OCI-LY3 (cell line): ENCODE measurements at regions not wholly inside any gene's neighbourhood (a gene's known extent, or its start where the extent isn't known, plus 50 kb on each side); places are given as distances from the start of the nearest gene placed in this dataset.

Experiments
- EZH2phosphoT487 ChIP-seq: fragments of 200-600 bp; shearing (Covaris generic); IDR thresholded peaks from 2 replicates; pipeline ENCODE4 v1.6.1; 2018; ENCODE audit warnings: antibody characterized with exemption, mixed run types, low read depth
- TF ChIP-seq, protein P1 (sequence below): fragments of 200-600, 300-600 bp; sonication (generic); IDR thresholded peaks from 2 replicates; pipeline ENCODE4 v1.5.1; 2014; ENCODE audit warnings: antibody characterized with exemption, low read length, low read depth

DNA sequence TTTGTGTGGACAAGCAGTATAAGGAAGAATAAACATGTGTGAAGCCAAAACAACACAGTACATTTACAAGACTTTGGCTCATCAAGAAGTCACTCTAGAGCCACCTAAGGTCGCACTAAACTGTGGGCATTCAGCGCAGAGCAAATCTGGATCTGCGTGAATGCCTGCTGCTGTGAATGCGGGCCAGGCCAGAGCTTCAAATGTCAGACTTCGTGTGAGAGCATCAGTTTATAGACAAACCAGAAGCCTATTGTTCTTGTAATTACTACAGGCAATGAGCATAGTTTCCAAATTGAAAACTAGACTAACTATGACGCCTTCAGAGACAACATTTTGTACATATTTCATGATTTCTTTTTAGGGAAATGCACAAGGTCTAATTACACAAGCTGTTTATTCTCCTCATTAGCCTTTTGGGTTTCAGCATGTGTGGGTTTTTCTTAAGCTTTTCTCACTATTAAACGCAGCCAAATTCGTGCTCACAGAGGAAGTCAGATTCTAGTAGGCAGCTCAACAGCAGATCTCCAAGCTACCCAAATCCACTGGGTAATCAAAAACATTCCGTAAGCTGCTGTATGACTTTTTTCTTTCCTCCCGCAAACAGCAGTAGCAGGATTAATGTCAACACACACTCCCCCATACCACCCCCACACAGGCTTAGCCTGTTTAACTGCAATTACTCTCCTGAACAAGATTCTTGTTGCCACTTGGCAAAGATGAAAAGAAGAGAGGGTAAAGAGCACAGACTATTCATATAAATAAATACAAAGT lies 84.5 kb upstream of the SETMAR start:
- TF ChIP-seq, protein P1, sequence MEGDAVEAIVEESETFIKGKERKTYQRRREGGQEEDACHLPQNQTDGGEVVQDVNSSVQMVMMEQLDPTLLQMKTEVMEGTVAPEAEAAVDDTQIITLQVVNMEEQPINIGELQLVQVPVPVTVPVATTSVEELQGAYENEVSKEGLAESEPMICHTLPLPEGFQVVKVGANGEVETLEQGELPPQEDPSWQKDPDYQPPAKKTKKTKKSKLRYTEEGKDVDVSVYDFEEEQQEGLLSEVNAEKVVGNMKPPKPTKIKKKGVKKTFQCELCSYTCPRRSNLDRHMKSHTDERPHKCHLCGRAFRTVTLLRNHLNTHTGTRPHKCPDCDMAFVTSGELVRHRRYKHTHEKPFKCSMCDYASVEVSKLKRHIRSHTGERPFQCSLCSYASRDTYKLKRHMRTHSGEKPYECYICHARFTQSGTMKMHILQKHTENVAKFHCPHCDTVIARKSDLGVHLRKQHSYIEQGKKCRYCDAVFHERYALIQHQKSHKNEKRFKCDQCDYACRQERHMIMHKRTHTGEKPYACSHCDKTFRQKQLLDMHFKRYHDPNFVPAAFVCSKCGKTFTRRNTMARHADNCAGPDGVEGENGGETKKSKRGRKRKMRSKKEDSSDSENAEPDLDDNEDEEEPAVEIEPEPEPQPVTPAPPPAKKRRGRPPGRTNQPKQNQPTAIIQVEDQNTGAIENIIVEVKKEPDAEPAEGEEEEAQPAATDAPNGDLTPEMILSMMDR: no peak
- TF ChIP-seq EZH2phosphoT487: no peak
